SU-DHL-6 (cell line): ENCODE measurements at regions not wholly inside any gene's neighbourhood (a gene's known extent, or its start where the extent isn't known, plus 50 kb on each side); places are given as distances from the start of the nearest gene placed in this dataset.
"Not testable (repeated sequence)": the region's sequence is repeated elsewhere in the genome, so short reads cannot be mapped to it uniquely, and the experiment has no call there.

Experiments
- H2AFZ ChIP-seq: fragments of 200-600 bp; sonication (generic); 2 replicates; pipeline ENCODE4 v1.6.1; 2014; ENCODE audit warnings: low read depth, mild to moderate bottlenecking, moderate library complexity, mixed read lengths, antibody characterized with exemption, low read length; ENCODE audit not compliant: severe bottlenecking
- H3F3A ChIP-seq: fragments of 200-600 bp; shearing (Covaris generic); 2 replicates; pipeline ENCODE4 v1.6.0; 2016; ENCODE audit warnings: antibody characterized with exemption, mild to moderate bottlenecking; ENCODE audit not compliant: insufficient read depth
- H3K27ac ChIP-seq: fragments of 200-600 bp; sonication (generic); 2 replicates; pipeline ENCODE4 v1.5.1; 2016; ENCODE audit warnings: low read depth, mild to moderate bottlenecking, low read length, moderate library complexity, mixed read lengths
- H3K27me3 ChIP-seq: fragments of 200-600 bp; sonication (generic), shearing (Covaris generic); 2 replicates; pipeline ENCODE4 v1.6.0; 2014; ENCODE audit warnings: mild to moderate bottlenecking, low read length
- H3K36me3 ChIP-seq: fragments of 200-600 bp; sonication (generic); 2 replicates; pipeline ENCODE4 v1.6.1; 2014; ENCODE audit warnings: mild to moderate bottlenecking, low read length, mixed read lengths
- H3K4me2 ChIP-seq: fragments of 300-600, 200-600 bp; shearing (Covaris generic), sonication (generic); 2 replicates; pipeline ENCODE4 v1.6.0; 2014; ENCODE audit warnings: low read length, low read depth, mild to moderate bottlenecking; ENCODE audit not compliant: poor library complexity, severe bottlenecking
- H3K4me3 ChIP-seq: fragments of 200-600 bp; sonication (generic); 2 replicates; pipeline ENCODE4 v1.5.1; 2014; ENCODE audit warnings: antibody characterized with exemption, low read length, mild to moderate bottlenecking, mixed read lengths; ENCODE audit not compliant: insufficient read depth, poor library complexity, severe bottlenecking
- H3K79me2 ChIP-seq: fragments of 200-600 bp; sonication (generic); 2 replicates; pipeline ENCODE4 v1.6.1; 2014; ENCODE audit warnings: mild to moderate bottlenecking, low read length, moderate library complexity; ENCODE audit not compliant: insufficient read depth
- H3K9ac ChIP-seq: fragments of 200-600 bp; sonication (generic); 2 replicates; pipeline ENCODE4 v1.7.0; 2014; ENCODE audit warnings: mild to moderate bottlenecking, low read length
- H3K9me2 ChIP-seq: fragments of 200-600 bp; sonication (generic); replicated peaks from 2 replicates; pipeline ENCODE4 v1.6.1; 2014; ENCODE audit warnings: low read length; ENCODE audit not compliant: insufficient read depth
- H3K9me3 ChIP-seq: fragments of 200-600 bp; sonication (generic); 2 replicates; pipeline ENCODE4 v1.6.1; 2014; ENCODE audit warnings: low read length, mixed read lengths; ENCODE audit not compliant: insufficient read depth
- H4K20me1 ChIP-seq: fragments of 200-600 bp; sonication (generic); 2 replicates; pipeline ENCODE4 v1.6.1; 2014; ENCODE audit warnings: low read depth, mild to moderate bottlenecking, antibody characterized with exemption, low read length, moderate library complexity, mixed read lengths
- CTCF ChIP-seq: fragments of 200-600 bp; sonication (generic); IDR thresholded peaks from one replicate; pipeline ENCODE4 v1.5.1; 2017; ENCODE audit warnings: antibody characterized with exemption, mild to moderate bottlenecking, low read length, moderate library complexity; ENCODE audit not compliant: insufficient read depth, poor library complexity, severe bottlenecking
- EZH2phosphoT487 ChIP-seq: fragments of 200-600 bp; sonication (generic), shearing (Covaris generic); conservative IDR thresholded peaks from 2 replicates; pipeline ENCODE4 v1.6.1; 2018; ENCODE audit warnings: mild to moderate bottlenecking, antibody characterized with exemption, low read length, moderate library complexity, mixed read lengths

- no peak overlapping the region for H3K4me2 ChIP-seq
- no peak overlapping the region for H2AFZ ChIP-seq
- no peaks in the 10 kb centered on the region for H3K9me2 ChIP-seq
- no peak overlapping the region for H3K9ac ChIP-seq
- TF ChIP-seq EZH2phosphoT487 (no peak), CTCF (no peak)
- no peak overlapping the region for H3K4me3 ChIP-seq
- H4K20me1 ChIP-seq = no peaks in the 10 kb centered on the region
- H3K27ac ChIP-seq = no peak overlapping the region
- H3K36me3 ChIP-seq = no peaks in the 10 kb centered on the region
- H3K9me3 ChIP-seq = no peaks in the 10 kb centered on the region
- no peaks in the 10 kb centered on the region for H3K79me2 ChIP-seq
- no peaks in the 10 kb centered on the region for H3K27me3 ChIP-seq
- no peaks in the 10 kb centered on the region for H3F3A ChIP-seq
These were observed 140.2 kb downstream of the TMEM200A start for GRCh38 chr6:130505808-130506598.

DNA sequence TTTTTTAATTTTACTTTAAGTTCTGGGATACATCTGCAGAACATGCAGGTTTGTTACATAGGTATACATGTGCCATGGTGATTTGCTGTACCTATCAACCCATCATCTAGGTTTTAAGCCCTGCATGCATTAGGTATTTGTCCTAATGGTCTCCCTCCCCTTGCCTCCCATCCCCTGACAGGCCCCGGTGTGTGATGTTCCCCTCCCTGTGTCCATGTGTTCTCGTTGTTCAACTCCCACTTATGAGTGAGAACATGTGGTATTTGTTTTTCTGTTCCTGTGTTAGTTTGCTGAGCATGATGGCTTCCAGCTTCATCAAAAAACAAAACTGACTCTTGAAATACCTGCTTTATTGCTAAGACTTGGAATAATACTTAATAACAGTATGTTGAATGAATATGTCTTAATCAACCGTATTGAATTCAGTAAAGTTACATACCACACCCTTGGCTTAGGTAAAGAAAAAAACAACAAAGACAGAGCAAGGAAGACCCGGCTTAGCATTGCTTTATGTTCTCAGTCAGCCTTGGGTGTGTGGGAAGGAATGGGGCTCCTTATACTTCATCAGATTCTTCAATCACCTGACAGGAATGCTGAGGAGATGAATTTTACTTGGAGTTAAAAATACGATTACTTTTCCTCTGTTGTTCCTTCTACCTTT, 141.3 kb downstream of the TMEM200A start:
- H2AFZ ChIP-seq, H3K4me3 ChIP-seq, H3K9me3 ChIP-seq, H3K79me2 ChIP-seq, H3K27me3 ChIP-seq, H3F3A ChIP-seq, H3K27ac ChIP-seq, H4K20me1 ChIP-seq, H3K9ac ChIP-seq, H3K4me2 ChIP-seq, H3K9me2 ChIP-seq, H3K36me3 ChIP-seq: not testable (repeated sequence)

GRCh38 chr6:130507666-130508028, 141.8 kb downstream of the TMEM200A start:
- Histone ChIP-seq H3K9me2 (no peaks in the 10 kb centered on the region), H4K20me1 (no peaks in the 10 kb centered on the region), H3K9me3 (no peaks in the 10 kb centered on the region), H3F3A (no peaks in the 10 kb centered on the region), H3K4me2 (no peak overlapping the region), H3K9ac (no peak overlapping the region), H3K79me2 (no peaks in the 10 kb centered on the region), H3K27me3 (no peaks in the 10 kb centered on the region), H2AFZ (no peak overlapping the region), H3K36me3 (no peaks in the 10 kb centered on the region), H3K27ac (no peak overlapping the region), H3K4me3 (no peak overlapping the region)
- no peak for TF ChIP-seq EZH2phosphoT487
- TF ChIP-seq CTCF = no peak

- H3K79me2 ChIP-seq = no peaks in the 10 kb centered on the region
- H3K9me3 ChIP-seq = no peaks in the 10 kb centered on the region
- H3K27ac ChIP-seq = peak overlapping the region; percentile 85
- peak overlapping the region; percentile 50 for H3K4me2 ChIP-seq
- no peak overlapping the region for H3K4me3 ChIP-seq
- no peaks in the 10 kb centered on the region for H3K9me2 ChIP-seq
- no peak overlapping the region for H2AFZ ChIP-seq
- TF ChIP-seq CTCF = no peak
- TF ChIP-seq EZH2phosphoT487 = no peak
- H4K20me1 ChIP-seq = no peaks in the 10 kb centered on the region
- no peaks in the 10 kb centered on the region for H3F3A ChIP-seq
- no peaks in the 10 kb centered on the region for H3K27me3 ChIP-seq
- H3K9ac ChIP-seq = no peak overlapping the region
- H3K36me3 ChIP-seq = no peaks in the 10 kb centered on the region
These were observed 148.0 kb downstream of the TMEM200A start for GRCh38 chr6:130513770-130514169.
